ENCODE measurements at regions not wholly inside any gene's neighbourhood (a gene's known extent, or its start where the extent isn't known, plus 50 kb on each side); places are given as distances from the start of the nearest gene placed in this dataset.

DNA sequence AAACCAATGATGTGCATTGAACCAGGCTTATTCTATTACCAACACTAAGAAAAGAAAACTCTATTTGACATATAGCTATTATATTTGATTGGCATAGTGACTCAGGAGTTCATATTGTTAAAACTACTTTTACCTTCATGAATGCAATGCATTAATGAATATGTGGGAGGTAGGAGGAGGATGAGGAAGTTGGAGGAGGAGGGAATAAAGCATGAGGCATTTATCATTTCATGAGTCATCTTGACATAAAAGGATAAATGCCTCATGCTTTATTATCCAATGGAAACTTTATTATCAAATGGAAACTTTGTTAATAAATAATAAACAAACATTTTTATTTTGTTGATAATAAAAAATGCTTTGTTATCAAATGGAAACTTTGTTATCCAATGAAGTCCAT, 116.5 kb downstream of the SPRY2 start:
- peaks cover 8% of the 10 kb centered on the region for H3K9me3 ChIP-seq (ENCODE audit: control insufficient read depth, low read length)
- no peak overlapping the region for H3K27ac ChIP-seq (ENCODE audit: low read depth, low read length)
- no peak for DNase-seq
- H3K36me3 Mint-ChIP-seq (ENCODE audit: low read depth): no peaks in the 10 kb centered on the region
- no peak overlapping the region for H3K27ac Mint-ChIP-seq
- no peak overlapping the region for H3K9ac ChIP-seq (ENCODE audit: extremely low read depth, low read length, poor library complexity, severe bottlenecking)
- no peaks in the 10 kb centered on the region for H3K4me1 Mint-ChIP-seq
- H3K4me3 Mint-ChIP-seq: no peak overlapping the region
- no peaks in the 10 kb centered on the region for H3K36me3 ChIP-seq (ENCODE audit: control insufficient read depth, insufficient read depth, low read length)
- H3K27me3 ChIP-seq (ENCODE audit: control insufficient read depth, insufficient read depth, low read length, poor library complexity, severe bottlenecking): no peaks in the 10 kb centered on the region
- no peak overlapping the region for H3K4me3 ChIP-seq (ENCODE audit: low read length)
- H3K9me3 Mint-ChIP-seq: no peaks in the 10 kb centered on the region
- H3K4me1 ChIP-seq (ENCODE audit: control insufficient read depth, insufficient read depth, low read length): no peaks in the 10 kb centered on the region
- no peaks in the 10 kb centered on the region for H3K27me3 Mint-ChIP-seq (ENCODE audit: insufficient read depth)
- TF ChIP-seq, protein P1, sequence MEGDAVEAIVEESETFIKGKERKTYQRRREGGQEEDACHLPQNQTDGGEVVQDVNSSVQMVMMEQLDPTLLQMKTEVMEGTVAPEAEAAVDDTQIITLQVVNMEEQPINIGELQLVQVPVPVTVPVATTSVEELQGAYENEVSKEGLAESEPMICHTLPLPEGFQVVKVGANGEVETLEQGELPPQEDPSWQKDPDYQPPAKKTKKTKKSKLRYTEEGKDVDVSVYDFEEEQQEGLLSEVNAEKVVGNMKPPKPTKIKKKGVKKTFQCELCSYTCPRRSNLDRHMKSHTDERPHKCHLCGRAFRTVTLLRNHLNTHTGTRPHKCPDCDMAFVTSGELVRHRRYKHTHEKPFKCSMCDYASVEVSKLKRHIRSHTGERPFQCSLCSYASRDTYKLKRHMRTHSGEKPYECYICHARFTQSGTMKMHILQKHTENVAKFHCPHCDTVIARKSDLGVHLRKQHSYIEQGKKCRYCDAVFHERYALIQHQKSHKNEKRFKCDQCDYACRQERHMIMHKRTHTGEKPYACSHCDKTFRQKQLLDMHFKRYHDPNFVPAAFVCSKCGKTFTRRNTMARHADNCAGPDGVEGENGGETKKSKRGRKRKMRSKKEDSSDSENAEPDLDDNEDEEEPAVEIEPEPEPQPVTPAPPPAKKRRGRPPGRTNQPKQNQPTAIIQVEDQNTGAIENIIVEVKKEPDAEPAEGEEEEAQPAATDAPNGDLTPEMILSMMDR (conservative IDR thresholded peaks at IDR 0.05): no peak

DNA sequence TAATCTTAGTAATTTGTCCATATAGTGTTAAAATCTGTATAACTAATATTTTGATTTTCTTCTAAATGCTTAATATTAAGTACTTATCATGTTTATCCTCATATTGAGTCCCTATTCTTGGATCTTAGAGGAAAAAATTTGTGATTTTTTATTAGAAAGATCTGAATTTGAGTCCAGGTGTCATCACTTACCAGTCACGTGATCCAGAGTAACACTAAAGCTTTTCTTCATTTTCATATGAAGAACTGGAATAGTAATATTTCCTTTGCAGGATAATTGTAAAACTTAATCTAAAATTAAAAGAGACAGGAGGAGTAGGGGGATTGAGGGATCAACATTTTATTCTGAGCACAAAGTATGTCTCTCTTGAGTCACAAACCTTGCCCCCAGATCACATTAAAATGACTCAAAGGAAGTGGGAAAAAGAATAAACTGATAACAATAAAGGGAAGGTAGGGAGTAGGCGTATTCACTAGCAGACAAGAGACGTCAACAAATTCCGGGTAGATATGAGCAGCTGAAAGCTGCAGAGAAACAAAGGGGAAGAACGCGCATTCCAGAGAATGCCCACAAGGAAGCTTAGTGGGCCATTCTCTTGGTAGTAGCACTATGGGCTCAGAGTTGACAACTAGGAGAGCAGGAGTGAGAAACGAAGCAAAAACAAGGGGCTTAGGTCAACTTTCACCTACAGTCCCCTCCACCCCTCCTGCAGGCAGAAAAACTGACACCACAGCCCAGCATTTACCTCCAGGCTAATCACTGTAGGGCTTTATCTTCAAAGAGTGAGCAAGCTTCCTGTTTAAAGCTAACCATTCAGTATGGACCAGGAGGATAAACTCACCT, 123.1 kb downstream of the SPRY2 start:
- Histone ChIP-seq H3K9me3 (ENCODE audit: control insufficient read depth, low read length) (peaks cover 7% of the 10 kb centered on the region), H3K27me3 (ENCODE audit: control insufficient read depth, insufficient read depth, low read length, poor library complexity, severe bottlenecking) (no peaks in the 10 kb centered on the region), H3K9ac (ENCODE audit: extremely low read depth, low read length, poor library complexity, severe bottlenecking) (no peak overlapping the region), H3K4me1 (ENCODE audit: control insufficient read depth, insufficient read depth, low read length) (no peaks in the 10 kb centered on the region), H3K4me3 (ENCODE audit: low read length) (peak overlapping the region; percentile 37), H3K36me3 (ENCODE audit: control insufficient read depth, insufficient read depth, low read length) (no peaks in the 10 kb centered on the region), H3K27ac (ENCODE audit: low read depth, low read length) (no peak overlapping the region)
- peak; percentile 70 for DNase-seq
- peak overlapping the region; percentile 78 for H3K27ac Mint-ChIP-seq
- H3K27me3 Mint-ChIP-seq (ENCODE audit: insufficient read depth): no peaks in the 10 kb centered on the region
- peaks cover 3% of the 10 kb centered on the region for H3K9me3 Mint-ChIP-seq
- H3K4me3 Mint-ChIP-seq: no peak overlapping the region
- TF ChIP-seq, protein P1 (conservative IDR thresholded peaks at IDR 0.05): no peak
- peaks cover 15% of the 10 kb centered on the region for H3K4me1 Mint-ChIP-seq
- no peaks in the 10 kb centered on the region for H3K36me3 Mint-ChIP-seq (ENCODE audit: low read depth)
- 36 to 51% methylated on average over 5 to 7 of the region's 7 CpGs for WGBS, 2 experiments (ENCODE audit: insufficient coverage in 1 of 2, insufficient read length in 1 of 2)

DNA sequence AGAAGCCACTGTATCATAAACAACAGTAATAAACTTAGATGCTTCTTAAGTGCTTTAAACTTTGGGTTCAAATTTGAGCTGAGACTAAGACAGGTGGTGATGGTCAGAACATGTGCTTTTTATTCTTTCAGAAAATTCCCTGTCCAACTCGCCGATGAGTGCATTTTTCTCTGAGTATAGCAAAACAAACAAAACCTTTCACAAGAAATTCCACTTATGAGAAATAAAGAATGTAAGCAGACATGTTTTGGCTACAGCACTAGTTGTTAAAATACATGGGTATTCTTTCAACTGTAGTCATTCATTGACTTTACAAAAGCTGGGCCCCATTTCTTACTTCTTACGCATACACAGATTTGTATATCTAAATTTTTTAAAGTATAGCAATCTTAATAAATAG, 125.6 kb downstream of the SPRY2 start:
- Mint-ChIP-seq H3K4me1 (peaks cover 15% of the 10 kb centered on the region), H3K36me3 (ENCODE audit: low read depth) (no peaks in the 10 kb centered on the region), H3K27ac (no peak overlapping the region), H3K27me3 (ENCODE audit: insufficient read depth) (no peaks in the 10 kb centered on the region), H3K4me3 (no peak overlapping the region), H3K9me3 (peaks cover 3% of the 10 kb centered on the region)
- DNase-seq: no peak
- TF ChIP-seq, protein P1 (conservative IDR thresholded peaks at IDR 0.05): no peak
- Histone ChIP-seq H3K4me3 (ENCODE audit: low read length) (no peak overlapping the region), H3K4me1 (ENCODE audit: control insufficient read depth, insufficient read depth, low read length) (no peaks in the 10 kb centered on the region), H3K36me3 (ENCODE audit: control insufficient read depth, insufficient read depth, low read length) (no peaks in the 10 kb centered on the region), H3K27me3 (ENCODE audit: control insufficient read depth, insufficient read depth, low read length, poor library complexity, severe bottlenecking) (no peaks in the 10 kb centered on the region), H3K27ac (ENCODE audit: low read depth, low read length) (no peak overlapping the region), H3K9me3 (ENCODE audit: control insufficient read depth, low read length) (peaks cover 5% of the 10 kb centered on the region), H3K9ac (ENCODE audit: extremely low read depth, low read length, poor library complexity, severe bottlenecking) (no peak overlapping the region)
- 80 to 83% methylated on average over 1 to 2 of the region's 3 CpGs for WGBS, 2 experiments (ENCODE audit: insufficient coverage in 1 of 2, insufficient read length in 1 of 2)
